ENCODE measurements at regions not wholly inside any gene's neighbourhood (a gene's known extent, or its start where the extent isn't known, plus 50 kb on each side); places are given as distances from the start of the nearest gene placed in this dataset.

GRCh38 chr1:185369786-185370185, 52.7 kb upstream of the IVNS1ABP start:
- TF ChIP-seq, protein P1, sequence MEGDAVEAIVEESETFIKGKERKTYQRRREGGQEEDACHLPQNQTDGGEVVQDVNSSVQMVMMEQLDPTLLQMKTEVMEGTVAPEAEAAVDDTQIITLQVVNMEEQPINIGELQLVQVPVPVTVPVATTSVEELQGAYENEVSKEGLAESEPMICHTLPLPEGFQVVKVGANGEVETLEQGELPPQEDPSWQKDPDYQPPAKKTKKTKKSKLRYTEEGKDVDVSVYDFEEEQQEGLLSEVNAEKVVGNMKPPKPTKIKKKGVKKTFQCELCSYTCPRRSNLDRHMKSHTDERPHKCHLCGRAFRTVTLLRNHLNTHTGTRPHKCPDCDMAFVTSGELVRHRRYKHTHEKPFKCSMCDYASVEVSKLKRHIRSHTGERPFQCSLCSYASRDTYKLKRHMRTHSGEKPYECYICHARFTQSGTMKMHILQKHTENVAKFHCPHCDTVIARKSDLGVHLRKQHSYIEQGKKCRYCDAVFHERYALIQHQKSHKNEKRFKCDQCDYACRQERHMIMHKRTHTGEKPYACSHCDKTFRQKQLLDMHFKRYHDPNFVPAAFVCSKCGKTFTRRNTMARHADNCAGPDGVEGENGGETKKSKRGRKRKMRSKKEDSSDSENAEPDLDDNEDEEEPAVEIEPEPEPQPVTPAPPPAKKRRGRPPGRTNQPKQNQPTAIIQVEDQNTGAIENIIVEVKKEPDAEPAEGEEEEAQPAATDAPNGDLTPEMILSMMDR (conservative IDR thresholded peaks at IDR 0.05; ENCODE audit: low read depth, low read length): no peak
- TF ChIP-seq POLR2A (IDR thresholded peaks at IDR 0.05; ENCODE audit: low read depth, low read length) (no peak), MAFK (IDR thresholded peaks at IDR 0.05; ENCODE audit: low read depth, low read length) (no peak), SMC3 (IDR thresholded peaks at IDR 0.05; ENCODE audit: low read depth, low read length) (no peak), USF2 (IDR thresholded peaks at IDR 0.05; ENCODE audit: low read depth, low read length) (no peak), MAZ (IDR thresholded peaks at IDR 0.05; ENCODE audit: borderline replicate concordance, low read depth, low read length) (no peak), RFX5 (IDR thresholded peaks at IDR 0.05; ENCODE audit: low read depth, low read length) (no peak), MXI1 (IDR thresholded peaks at IDR 0.05; ENCODE audit: borderline replicate concordance, low read depth, low read length) (no peak), RAD21 (IDR thresholded peaks at IDR 0.05; ENCODE audit: low read length) (no peak), BHLHE40 (IDR thresholded peaks at IDR 0.05; ENCODE audit: low read depth, low read length) (no peak), CEBPB (IDR thresholded peaks at IDR 0.05; ENCODE audit: low read depth, low read length) (no peak)

Measured in IMR-90 (cell line).